Upper lobe of right lung (tissue), 1 donor: ENCODE measurements at regions not wholly inside any gene's neighbourhood (a gene's known extent, or its start where the extent isn't known, plus 50 kb on each side); places are given as distances from the start of the nearest gene placed in this dataset.
A peak's percentile ranks its signal among the peaks of the same experiment; 100 is the strongest.

Experiments used
- ATAC-seq: fragments of 200-7000 bp; cut with Tn5 transposase; one replicate; pipeline ENCODE4 v1.9.1; 2020; ENCODE audit warnings: mild to moderate bottlenecking, moderate library complexity
- DNase-seq: peaks from one replicate; pipeline ENCODE4 v3.0.0-alpha.2; 2020
- H3K27ac ChIP-seq: fragments of 200-600 bp; one replicate; pipeline ENCODE4 v1.8.0; 2022
- H3K27me3 ChIP-seq: fragments of 200-600 bp; one replicate; pipeline ENCODE4 v1.8.0; 2022; ENCODE audit warnings: mild to moderate bottlenecking
- H3K36me3 ChIP-seq: fragments of 200-600 bp; one replicate; pipeline ENCODE4 v1.8.0; 2022
- H3K4me1 ChIP-seq: fragments of 200-600 bp; one replicate; pipeline ENCODE4 v1.8.0; 2022
- H3K4me3 ChIP-seq: fragments of 200-600 bp; one replicate; pipeline ENCODE4 v1.8.0; 2022; ENCODE audit warnings: mild to moderate bottlenecking
- H3K9me3 ChIP-seq: fragments of 200-600 bp; one replicate; pipeline ENCODE4 v1.8.0; 2022
- CTCF ChIP-seq: fragments of 200-600 bp; IDR thresholded peaks from one replicate; pipeline ENCODE4 v1.8.0; 2022; ENCODE audit warnings: antibody characterized with exemption
- intact Hi-C: fragments of 100-400 bp; cut with DNase I; formaldehyde crosslinking; loops from one replicate; pipeline ENCODE4 v1.11.0; 2022
- donor health status: DM: no; HTN: yes; CAD: no; lungs with severe emphysema.

GRCh38 chr15:53260647-53261046, 470.5 kb upstream of the ONECUT1 start:
- ATAC-seq, result no peak
- no peak for TF ChIP-seq CTCF
- no peak overlapping the region for H3K4me3 ChIP-seq
- intact Hi-C loops, result no loop called here
- DNase-seq, result no peak
- H3K27me3 ChIP-seq, result no peaks in the 10 kb centered on the region
- no peak overlapping the region for H3K27ac ChIP-seq
- H3K4me1 ChIP-seq, result no peaks in the 10 kb centered on the region
- H3K36me3 ChIP-seq, result no peaks in the 10 kb centered on the region
- no peaks in the 10 kb centered on the region for H3K9me3 ChIP-seq

GRCh38 chr15:53256457-53256856, 466.3 kb upstream of the ONECUT1 start:
- Histone ChIP-seq H3K27ac (no peak overlapping the region), H3K36me3 (no peaks in the 10 kb centered on the region), H3K4me1 (no peaks in the 10 kb centered on the region), H3K9me3 (no peaks in the 10 kb centered on the region), H3K27me3 (no peaks in the 10 kb centered on the region), H3K4me3 (no peak overlapping the region)
- DNase-seq (no peak), ATAC-seq (no peak)
- intact Hi-C loops, result no loop called here
- TF ChIP-seq CTCF, result no peak

GRCh38 chr15:53256043-53256442, 465.9 kb upstream of the ONECUT1 start:
- Histone ChIP-seq H3K9me3 (no peaks in the 10 kb centered on the region), H3K36me3 (no peaks in the 10 kb centered on the region), H3K27ac (no peak overlapping the region), H3K4me1 (no peaks in the 10 kb centered on the region), H3K4me3 (no peak overlapping the region), H3K27me3 (no peaks in the 10 kb centered on the region)
- intact Hi-C loops, result no loop called here
- DNase-seq, result no peak
- no peak for ATAC-seq
- TF ChIP-seq CTCF, result no peak

- DNase-seq (no peak), ATAC-seq (no peak)
- Histone ChIP-seq H3K27me3 (no peaks in the 10 kb centered on the region), H3K36me3 (no peaks in the 10 kb centered on the region), H3K4me3 (no peak overlapping the region), H3K4me1 (no peaks in the 10 kb centered on the region), H3K27ac (no peak overlapping the region), H3K9me3 (no peaks in the 10 kb centered on the region)
- no peak for TF ChIP-seq CTCF
- intact Hi-C loops, result no loop called here
Observed at GRCh38 chr15:53251996-53252395, 461.9 kb upstream of the ONECUT1 start.

GRCh38 chr15:53251523-53251922, 461.4 kb upstream of the ONECUT1 start:
- Histone ChIP-seq H3K4me3 (no peak overlapping the region), H3K4me1 (no peaks in the 10 kb centered on the region), H3K36me3 (no peaks in the 10 kb centered on the region), H3K9me3 (no peaks in the 10 kb centered on the region), H3K27ac (no peak overlapping the region), H3K27me3 (no peaks in the 10 kb centered on the region)
- no peak for ATAC-seq
- DNase-seq, result no peak
- intact Hi-C loops, result no loop called here
- TF ChIP-seq CTCF, result no peak

GRCh38 chr15:53247041-53247708, 457.0 kb upstream of the ONECUT1 start:
- Histone ChIP-seq H3K9me3 (no peaks in the 10 kb centered on the region), H3K4me3 (no peak overlapping the region), H3K27me3 (no peaks in the 10 kb centered on the region), H3K4me1 (no peaks in the 10 kb centered on the region), H3K36me3 (no peaks in the 10 kb centered on the region), H3K27ac (no peak overlapping the region)
- intact Hi-C loops, result no loop called here
- no peak for TF ChIP-seq CTCF
- DNase-seq (no peak), ATAC-seq (peak; percentile 16)
